ENCODE measurements at regions not wholly inside any gene's neighbourhood (a gene's known extent, or its start where the extent isn't known, plus 50 kb on each side); places are given as distances from the start of the nearest gene placed in this dataset.

GRCh38 chr12:45619736-45620135 lies 109.8 kb upstream of the ARID2 start:
- TF ChIP-seq, protein P1, sequence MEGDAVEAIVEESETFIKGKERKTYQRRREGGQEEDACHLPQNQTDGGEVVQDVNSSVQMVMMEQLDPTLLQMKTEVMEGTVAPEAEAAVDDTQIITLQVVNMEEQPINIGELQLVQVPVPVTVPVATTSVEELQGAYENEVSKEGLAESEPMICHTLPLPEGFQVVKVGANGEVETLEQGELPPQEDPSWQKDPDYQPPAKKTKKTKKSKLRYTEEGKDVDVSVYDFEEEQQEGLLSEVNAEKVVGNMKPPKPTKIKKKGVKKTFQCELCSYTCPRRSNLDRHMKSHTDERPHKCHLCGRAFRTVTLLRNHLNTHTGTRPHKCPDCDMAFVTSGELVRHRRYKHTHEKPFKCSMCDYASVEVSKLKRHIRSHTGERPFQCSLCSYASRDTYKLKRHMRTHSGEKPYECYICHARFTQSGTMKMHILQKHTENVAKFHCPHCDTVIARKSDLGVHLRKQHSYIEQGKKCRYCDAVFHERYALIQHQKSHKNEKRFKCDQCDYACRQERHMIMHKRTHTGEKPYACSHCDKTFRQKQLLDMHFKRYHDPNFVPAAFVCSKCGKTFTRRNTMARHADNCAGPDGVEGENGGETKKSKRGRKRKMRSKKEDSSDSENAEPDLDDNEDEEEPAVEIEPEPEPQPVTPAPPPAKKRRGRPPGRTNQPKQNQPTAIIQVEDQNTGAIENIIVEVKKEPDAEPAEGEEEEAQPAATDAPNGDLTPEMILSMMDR (conservative IDR thresholded peaks at IDR 0.05; ENCODE audit: low read depth, low read length) = no peak
- no peak for TF ChIP-seq EZH2 (IDR thresholded peaks at IDR 0.05; ENCODE audit: borderline replicate concordance, low read depth, low read length, poor library complexity, severe bottlenecking)

All from A673 (cell line).